Smooth muscle cell (in vitro differentiated cells): ENCODE measurements at regions not wholly inside any gene's neighbourhood (a gene's known extent, or its start where the extent isn't known, plus 50 kb on each side); places are given as distances from the start of the nearest gene placed in this dataset.

Source experiments
- DNase-seq: peaks from one replicate; lab custom pipeline; 2025; ENCODE audit not compliant: unreplicated experiment; lab: John Stamatoyannopoulos, UW
- H2AFZ ChIP-seq: fragments of 200-600 bp; sonication (generic); 2 replicates; pipeline ENCODE4 v1.6.0; 2016; ENCODE audit warnings: antibody characterized with exemption, low read depth, mild to moderate bottlenecking
- H3F3A ChIP-seq: fragments of 200-600 bp; sonication (generic); 2 replicates; pipeline ENCODE4 v1.6.0; 2017; ENCODE audit warnings: antibody characterized with exemption, low read depth
- H3K27ac ChIP-seq: fragments of 200-600 bp; sonication (generic); 2 replicates; pipeline ENCODE4 v1.5.1; 2016; ENCODE audit warnings: low read depth, mild to moderate bottlenecking
- H3K27me3 ChIP-seq: fragments of 200-600 bp; sonication (generic); 2 replicates; pipeline ENCODE4 v1.6.1; 2016; ENCODE audit warnings: low read depth, mild to moderate bottlenecking
- H3K36me3 ChIP-seq: fragments of 200-600 bp; sonication (generic); 2 replicates; pipeline ENCODE4 v1.5.1; 2016; ENCODE audit warnings: low read depth
- H3K4me1 ChIP-seq: fragments of 200-600 bp; sonication (generic); 2 replicates; pipeline ENCODE4 v1.5.1; 2016; ENCODE audit warnings: low read depth
- H3K4me2 ChIP-seq: fragments of 200-600 bp; sonication (generic); 2 replicates; pipeline ENCODE4 v1.6.0; 2016; ENCODE audit warnings: mild to moderate bottlenecking
- H3K4me3 ChIP-seq: fragments of 200-600 bp; sonication (generic); 2 replicates; pipeline ENCODE4 v1.5.1; 2016; ENCODE audit warnings: mild to moderate bottlenecking
- H3K79me2 ChIP-seq: fragments of 200-600 bp; sonication (generic); 2 replicates; pipeline ENCODE4 v1.6.0; 2016; ENCODE audit warnings: low read depth, mild to moderate bottlenecking
- H3K9ac ChIP-seq: fragments of 200-600 bp; sonication (generic); 2 replicates; pipeline ENCODE4 v1.6.0; 2016; ENCODE audit warnings: low read depth
- H3K9me3 ChIP-seq: fragments of 200-600 bp; sonication (generic); replicated peaks from 2 replicates; pipeline ENCODE4 v1.5.1; 2016; ENCODE audit warnings: low read depth
- H4K20me1 ChIP-seq: fragments of 200-600 bp; sonication (generic); 2 replicates; pipeline ENCODE4 v1.6.0; 2016; ENCODE audit warnings: low read depth
- CTCF ChIP-seq: fragments of 200-600 bp; sonication (generic); IDR thresholded peaks from 2 replicates; pipeline ENCODE4 v1.5.1; 2017; ENCODE audit warnings: borderline replicate concordance, mild to moderate bottlenecking, antibody characterized with exemption; ENCODE audit not compliant: insufficient read depth, poor library complexity, severe bottlenecking
- WGBS: methylation state at CpG from one replicate; pipeline ENCODE4 v1.1.7; 2016; ENCODE audit warnings: low lambda C conversion rate; 5-methylcytosine and 5-hydroxymethylcytosine counted together

GRCh38 chr6:43861212-43861894 is 91.3 kb downstream of the VEGFA start:
- Histone ChIP-seq H3K9me3 (no peaks in the 10 kb centered on the region), H3K4me1 (peaks cover 39% of the 10 kb centered on the region), H3F3A (no peaks in the 10 kb centered on the region), H3K27ac (no peak overlapping the region), H2AFZ (no peak overlapping the region), H3K9ac (no peak overlapping the region), H3K4me3 (no peak overlapping the region), H4K20me1 (no peaks in the 10 kb centered on the region), H3K79me2 (no peaks in the 10 kb centered on the region), H3K36me3 (no peaks in the 10 kb centered on the region), H3K4me2 (no peak overlapping the region), H3K27me3 (no peaks in the 10 kb centered on the region)
- no peak for DNase-seq
- 87% methylated on average over 13 of the region's 14 CpGs for WGBS
- TF ChIP-seq CTCF: no peak

- WGBS: 74% methylated on average over 6 of the region's 7 CpGs
Observed at GRCh38 chr6:43860285-43860684, 90.3 kb downstream of the VEGFA start.

GRCh38 chr6:43859213-43859612 is 89.2 kb downstream of the VEGFA start:
- Histone ChIP-seq H3K9me3 (no peaks in the 10 kb centered on the region), H3K9ac (no peak overlapping the region), H3K27me3 (no peaks in the 10 kb centered on the region), H3F3A (no peaks in the 10 kb centered on the region), H3K27ac (no peak overlapping the region), H2AFZ (no peak overlapping the region), H3K4me1 (peaks cover 27% of the 10 kb centered on the region), H3K4me2 (no peak overlapping the region), H3K4me3 (no peak overlapping the region), H3K36me3 (no peaks in the 10 kb centered on the region), H4K20me1 (no peaks in the 10 kb centered on the region), H3K79me2 (no peaks in the 10 kb centered on the region)
- 95% methylated on average over 9 of the region's 9 CpGs for WGBS
- TF ChIP-seq CTCF: no peak
- DNase-seq: no peak

More at GRCh38 chr6:43860285-43860684, 90.3 kb downstream of the VEGFA start:
- Histone ChIP-seq H3K27ac (no peak overlapping the region), H4K20me1 (no peaks in the 10 kb centered on the region), H3K4me2 (no peak overlapping the region), H3K4me1 (peaks cover 32% of the 10 kb centered on the region), H3F3A (no peaks in the 10 kb centered on the region), H3K9me3 (no peaks in the 10 kb centered on the region), H3K9ac (no peak overlapping the region), H3K4me3 (no peak overlapping the region), H3K36me3 (no peaks in the 10 kb centered on the region), H3K27me3 (no peaks in the 10 kb centered on the region), H3K79me2 (no peaks in the 10 kb centered on the region), H2AFZ (no peak overlapping the region)
- DNase-seq: no peak
- TF ChIP-seq CTCF: no peak
